Amniotic stem cell (primary cell): ENCODE measurements at regions not wholly inside any gene's neighbourhood (a gene's known extent, or its start where the extent isn't known, plus 50 kb on each side); places are given as distances from the start of the nearest gene placed in this dataset.
"Not testable (repeated sequence)": the region's sequence is repeated elsewhere in the genome, so short reads cannot be mapped to it uniquely, and the experiment has no call there.

Experiments used
- DNase-seq: peaks from one replicate; lab custom pipeline; 2025; lab: John Stamatoyannopoulos, UW

GRCh38 chr10:106296750-106297392, 867.6 kb downstream of the SORCS1 start:
- DNase-seq = no peak

DNA sequence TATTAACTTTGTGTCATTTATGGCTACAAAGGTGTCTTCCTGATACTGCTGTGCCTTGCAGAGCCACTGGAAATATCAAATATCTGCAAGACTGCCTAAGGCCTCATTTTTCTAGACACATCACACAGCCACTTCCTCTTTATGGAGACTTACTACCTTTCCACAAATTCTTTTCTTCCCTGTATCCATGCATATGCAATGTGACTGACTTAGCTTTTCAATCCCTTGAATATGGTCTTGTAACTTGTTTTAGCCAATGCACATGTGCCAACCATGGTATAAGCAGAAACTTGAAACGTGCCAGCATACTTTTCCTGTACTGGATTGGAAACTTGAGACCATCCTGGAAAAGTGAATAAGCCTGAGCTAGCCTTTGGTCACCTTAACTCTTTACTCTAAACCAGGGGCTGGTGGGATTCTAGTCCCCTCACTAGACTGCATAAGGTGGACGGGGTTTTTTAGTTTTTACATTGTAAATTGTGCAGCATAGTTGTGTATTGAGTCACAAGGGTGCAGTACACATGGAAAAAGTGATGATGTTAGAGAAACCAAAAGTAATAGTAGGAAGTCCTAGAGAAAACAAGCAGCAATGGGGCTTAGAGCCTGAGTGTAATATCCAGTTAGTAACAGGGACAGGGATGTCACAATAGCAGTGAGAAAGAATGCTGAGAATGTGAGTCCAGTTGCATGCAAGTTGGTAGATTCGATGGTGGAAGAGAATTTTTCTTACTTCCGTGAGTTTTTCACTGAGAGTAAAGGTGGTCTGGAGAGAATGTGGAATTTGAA, 879.5 kb downstream of the SORCS1 start:
- DNase-seq = no peak

DNA sequence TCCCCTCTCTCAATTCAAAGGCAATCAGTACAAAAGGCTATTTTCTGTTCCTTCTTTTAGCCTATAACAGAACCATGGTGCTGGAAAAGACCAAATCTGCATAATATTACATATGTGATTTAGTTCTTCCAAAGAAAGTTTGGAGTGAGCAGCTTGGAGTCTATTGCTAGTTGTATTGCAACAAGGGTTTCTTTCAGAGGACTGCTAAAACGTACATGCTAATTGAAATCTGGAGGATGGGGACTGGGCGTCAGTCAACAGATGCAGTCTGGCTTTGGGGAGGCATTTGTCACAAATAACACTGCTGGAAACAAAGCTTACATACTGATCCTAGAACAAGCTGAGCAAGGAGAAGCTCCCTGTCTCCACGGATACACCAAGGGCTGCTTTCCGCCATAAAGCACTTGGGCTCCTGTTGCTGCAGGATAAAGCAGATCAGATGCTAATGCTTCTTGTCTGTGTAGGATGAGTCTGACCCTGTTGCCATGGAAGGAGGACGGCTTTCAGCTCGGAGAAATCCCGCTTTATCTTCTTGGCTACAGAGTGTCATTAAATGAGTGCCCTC, 883.5 kb downstream of the SORCS1 start:
- DNase-seq = no peak

DNA sequence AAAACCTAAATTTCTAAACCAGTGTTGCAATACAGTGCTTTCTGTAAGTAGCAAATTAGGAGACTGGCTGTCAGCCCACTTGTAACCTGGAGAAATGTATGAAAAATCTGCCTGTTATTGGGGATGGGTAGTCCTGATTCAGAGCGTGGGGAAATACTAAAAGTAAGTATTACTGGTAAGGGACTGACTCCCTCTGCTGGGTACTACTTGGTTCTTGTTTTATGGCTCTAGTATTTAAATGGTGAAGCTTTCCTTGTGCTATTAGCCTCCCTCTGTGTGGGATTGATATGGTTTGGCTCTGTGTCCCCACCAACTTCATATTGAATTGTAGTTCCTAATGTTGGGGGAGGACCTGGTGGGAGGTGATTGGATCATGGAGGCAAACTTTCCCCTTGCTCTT, 886.1 kb downstream of the SORCS1 start:
- DNase-seq = no peak

DNA sequence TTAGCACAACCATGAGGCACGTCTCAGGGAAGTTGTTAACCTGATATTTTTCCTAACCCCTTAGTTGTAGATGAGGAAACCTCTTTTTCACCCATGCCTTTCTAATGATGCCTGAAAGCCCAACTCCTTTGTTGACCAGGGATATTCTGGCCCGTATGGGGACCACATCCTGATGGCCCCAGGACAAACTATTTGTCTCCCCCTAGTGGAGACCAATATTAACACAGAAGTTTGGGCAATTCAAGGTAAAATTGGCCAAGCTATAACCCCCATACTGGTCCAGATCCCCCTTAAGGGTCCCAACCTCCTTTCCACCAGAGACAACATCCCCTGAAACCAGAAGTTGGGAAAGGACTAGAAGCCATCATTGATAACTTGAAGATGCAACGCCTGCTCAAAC, 893.3 kb downstream of the SORCS1 start:
- DNase-seq = no peak

DNA sequence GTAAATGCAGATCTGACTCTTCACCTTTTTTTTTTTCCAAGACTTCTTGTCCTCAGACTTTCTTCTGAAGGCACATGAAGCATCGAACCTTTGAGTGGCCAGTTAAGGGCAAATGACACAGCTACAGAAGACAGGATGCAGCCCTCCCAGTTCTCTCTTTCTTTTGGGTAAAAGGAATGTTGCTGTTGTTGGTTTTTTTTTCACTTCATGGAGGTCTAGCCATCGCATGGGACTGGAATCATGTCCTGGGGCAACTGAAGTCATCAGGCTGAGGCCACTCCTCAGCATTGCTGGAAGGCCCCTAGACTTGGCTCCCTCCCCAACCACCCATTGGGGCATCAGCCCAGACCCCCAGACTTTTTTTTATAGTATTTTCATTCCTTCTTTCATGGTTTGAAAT, 896.5 kb downstream of the SORCS1 start:
- no peak for DNase-seq

- no peak for DNase-seq
These were observed 896.9 kb downstream of the SORCS1 start for GRCh38 chr10:106267591-106267990.

DNA sequence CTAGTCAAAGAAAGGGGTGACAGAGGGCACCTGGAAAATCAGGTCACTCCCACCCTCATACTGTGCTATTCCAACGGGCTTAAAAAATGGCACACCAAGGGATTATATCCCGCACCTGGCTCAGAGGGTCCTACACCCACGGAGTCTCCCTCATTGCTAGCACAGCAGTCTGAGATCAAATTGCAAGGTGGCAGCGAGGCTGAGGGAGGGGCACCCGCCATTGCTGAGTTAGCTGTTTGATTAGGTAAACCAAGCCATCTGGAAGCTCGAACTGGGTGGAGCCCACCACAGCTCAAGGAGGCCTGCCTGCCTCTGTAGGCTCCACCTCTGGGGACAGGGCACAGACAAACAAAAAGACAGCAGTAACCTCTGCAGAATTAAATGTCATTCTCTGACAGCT, 907.1 kb downstream of the SORCS1 start:
- DNase-seq = not testable (repeated sequence)

DNA sequence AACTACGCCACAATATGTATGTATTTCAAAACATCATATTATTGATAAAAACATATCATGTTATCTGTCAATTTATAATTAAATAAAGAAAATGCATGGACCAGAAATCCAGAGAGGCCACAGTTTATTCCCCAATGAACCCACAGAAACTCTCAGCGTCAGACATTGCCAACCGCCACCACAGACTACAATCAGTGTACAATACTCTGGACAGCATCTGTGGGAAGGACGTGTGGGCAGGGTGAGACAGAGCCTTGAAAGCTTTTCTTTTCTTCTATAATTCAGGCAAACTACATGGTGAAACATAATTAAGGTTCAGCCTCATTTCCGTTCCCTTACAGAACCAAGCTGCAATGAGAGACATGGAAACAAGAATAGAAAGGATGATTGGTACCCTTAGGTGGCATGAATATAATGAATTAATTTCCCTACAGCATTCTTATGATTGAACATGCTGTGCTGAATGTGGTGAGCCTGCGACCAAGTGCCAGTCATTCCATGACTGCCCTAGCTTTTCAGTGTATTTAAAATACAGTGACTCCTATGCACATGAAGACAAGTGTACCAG, 909.3 kb downstream of the SORCS1 start:
- no peak for DNase-seq

DNA sequence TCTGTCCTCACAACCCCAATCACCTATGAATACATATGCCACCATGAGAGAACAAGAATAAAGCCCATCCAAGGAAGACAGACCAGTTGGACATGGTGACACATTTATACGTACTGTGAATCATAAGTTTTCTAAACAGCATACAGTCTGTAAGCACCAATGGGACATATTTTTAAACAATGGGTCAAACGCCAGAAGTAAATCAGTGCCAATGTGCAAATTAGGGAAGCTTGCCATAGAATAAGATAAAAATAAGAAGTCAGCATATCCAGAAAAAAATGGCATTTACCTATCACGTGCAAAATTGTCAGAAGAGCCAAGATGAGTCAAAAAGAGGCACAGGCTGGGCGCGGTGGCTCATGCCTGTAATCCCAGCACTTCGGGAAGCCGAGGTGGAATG, 910.4 kb downstream of the SORCS1 start:
- no peak for DNase-seq

DNA sequence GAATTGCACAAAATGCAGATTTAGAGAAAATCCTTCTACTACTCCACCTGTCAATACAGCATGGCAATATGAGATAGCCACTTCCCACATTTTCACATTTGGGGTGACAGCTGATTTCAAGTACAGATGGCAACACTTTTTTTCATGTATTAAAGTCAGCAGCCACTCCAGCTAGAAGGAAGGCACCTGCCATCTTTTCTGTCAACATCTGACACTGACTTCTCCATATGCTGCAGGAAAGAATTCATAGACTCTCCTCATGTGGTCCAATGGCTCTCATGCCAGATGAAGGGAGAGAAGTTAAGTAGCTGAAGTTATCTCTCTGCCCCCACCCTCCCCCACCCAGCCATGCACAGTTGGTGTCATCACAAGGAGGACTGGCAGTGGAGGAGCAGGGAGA, 912.0 kb downstream of the SORCS1 start:
- DNase-seq = no peak

- no peak for DNase-seq
These were observed 912.9 kb downstream of the SORCS1 start for GRCh38 chr10:106251573-106251972.

- no peak for DNase-seq
These were observed 922.2 kb downstream of the SORCS1 start for GRCh38 chr10:106242301-106242700.

DNA sequence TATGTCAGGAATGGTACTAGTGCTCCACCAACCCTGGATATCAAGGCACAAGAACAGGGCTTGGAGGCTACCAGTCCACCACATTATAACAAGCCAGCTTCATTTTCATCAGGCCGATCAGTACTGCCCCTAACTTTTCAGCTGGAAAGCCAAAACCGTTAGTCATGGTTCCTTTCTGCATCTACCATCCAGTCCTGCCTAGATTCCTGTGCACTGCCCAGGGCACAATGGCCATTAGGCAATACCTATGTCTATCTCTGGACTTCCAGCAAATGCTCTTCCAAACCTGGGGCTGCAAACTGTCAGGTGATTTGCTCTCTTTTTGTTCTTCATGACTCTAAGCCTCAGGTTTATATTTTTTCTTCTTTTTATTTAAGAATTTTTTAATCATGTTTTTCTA, 937.7 kb downstream of the SORCS1 start:
- DNase-seq = no peak

DNA sequence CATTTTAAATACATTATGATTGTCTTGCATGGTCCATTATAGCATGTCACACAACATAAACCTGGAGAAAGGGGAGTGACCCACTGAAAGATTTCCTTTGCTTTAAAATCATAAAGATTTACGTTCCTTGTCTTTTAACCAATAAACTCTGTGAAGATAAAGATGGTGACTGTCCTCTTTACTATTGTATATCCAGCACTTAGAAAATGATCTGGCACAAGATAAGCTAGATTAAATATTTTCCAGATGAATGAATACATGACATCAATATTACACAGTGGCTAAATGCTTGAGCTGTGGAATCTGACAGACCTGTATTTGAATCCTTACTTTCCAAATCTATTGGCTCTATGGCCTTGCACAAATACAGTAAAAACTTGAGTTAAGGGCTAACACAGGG, 938.4 kb downstream of the SORCS1 start:
- no peak for DNase-seq

DNA sequence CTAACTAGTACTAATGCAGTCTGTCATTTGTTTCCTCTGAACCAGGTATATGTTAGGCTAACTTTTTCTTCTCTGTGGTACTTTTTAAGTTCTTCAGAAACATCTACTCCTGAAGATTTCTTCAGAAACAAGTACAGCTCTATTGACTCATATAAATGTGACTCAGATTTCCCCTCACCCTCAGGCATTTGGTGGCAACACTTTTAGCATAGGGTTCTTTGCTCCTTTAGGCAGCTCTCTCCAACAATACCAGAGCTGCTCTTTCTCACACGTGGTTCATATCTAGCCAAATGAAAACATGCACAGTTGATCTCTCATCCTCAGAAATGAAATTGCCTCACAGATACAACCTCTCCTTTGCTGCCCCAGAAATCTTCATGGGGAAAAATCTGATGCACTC, 939.8 kb downstream of the SORCS1 start:
- no peak for DNase-seq

- no peak for DNase-seq
These were observed 946.9 kb downstream of the SORCS1 start for GRCh38 chr10:106217627-106218026.

DNA sequence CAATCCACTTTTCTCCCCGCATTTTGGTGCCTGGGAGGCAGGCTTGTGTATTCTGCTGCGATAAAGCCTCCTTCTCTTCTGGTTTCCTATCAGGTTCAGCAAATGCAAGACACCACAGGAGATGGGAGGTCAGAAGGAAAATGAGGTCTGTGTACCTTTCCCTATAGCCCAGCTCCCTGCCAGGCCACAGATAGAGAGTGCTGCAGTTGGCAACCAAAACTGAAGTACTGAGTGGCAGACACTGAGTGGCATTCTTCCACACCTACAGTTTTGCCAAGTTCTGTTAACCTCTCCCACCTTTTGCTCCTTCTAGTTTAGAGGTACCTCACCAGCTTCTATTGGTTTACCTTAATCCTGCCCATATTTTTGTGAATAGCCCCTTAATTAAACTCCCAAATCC, 948.4 kb downstream of the SORCS1 start:
- no peak for DNase-seq

- DNase-seq = no peak
These were observed 950.3 kb downstream of the SORCS1 start for GRCh38 chr10:106214243-106214642.

- DNase-seq = no peak
These were observed 951.0 kb downstream of the SORCS1 start for GRCh38 chr10:106213493-106213892.

GRCh38 chr10:106198275-106198674, 966.2 kb downstream of the SORCS1 start:
- DNase-seq = no peak

DNA sequence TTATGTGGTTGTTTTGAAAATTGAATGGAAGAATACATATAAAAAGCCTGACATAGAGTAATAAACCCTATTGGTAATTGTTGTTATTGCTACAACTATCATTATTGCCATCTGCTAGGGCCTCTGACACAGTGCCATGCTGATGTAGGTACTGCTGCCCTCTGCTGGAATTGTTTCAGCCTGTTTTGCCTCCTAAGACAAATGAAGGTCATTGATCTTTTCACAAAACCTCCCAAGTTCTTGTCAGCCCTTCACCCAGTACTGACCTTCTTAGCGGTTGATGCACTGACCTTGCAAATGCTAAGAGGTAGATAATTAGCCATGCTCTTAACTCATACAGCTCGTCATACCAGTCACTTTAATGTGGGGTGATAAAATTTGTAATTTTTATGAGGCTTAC, 975.2 kb downstream of the SORCS1 start:
- no peak for DNase-seq

- no peak for DNase-seq
These were observed 978.6 kb downstream of the SORCS1 start for GRCh38 chr10:106185951-106186350.
